ENCODE measurements at regions not wholly inside any gene's neighbourhood (a gene's known extent, or its start where the extent isn't known, plus 50 kb on each side); places are given as distances from the start of the nearest gene placed in this dataset.

DNA sequence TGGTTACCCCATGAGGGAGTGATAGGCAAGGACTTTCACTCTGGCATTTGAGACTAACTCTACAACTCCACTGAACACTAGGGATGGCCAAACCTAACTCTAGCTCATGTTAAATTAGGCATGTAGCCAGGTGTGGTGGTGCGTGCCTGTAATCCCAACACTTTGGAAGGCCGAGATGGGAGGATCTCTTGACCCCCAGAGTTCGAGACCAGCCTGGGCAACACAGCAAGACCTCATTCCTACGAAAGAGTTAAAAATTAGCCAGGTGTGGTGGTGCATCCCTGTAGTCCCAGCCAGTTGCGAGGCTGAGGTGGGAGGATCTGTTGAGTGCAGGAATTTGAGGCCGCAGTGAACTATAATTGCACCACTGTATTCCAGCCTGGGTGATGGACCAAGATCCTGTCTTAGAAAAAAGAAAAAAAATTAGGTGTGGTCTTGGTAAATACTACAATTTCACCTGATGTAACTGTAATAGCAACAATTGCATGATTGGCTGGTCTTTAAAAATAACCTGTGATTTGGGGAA lies 81.2 kb upstream of the ARHGAP29 start:
- TF ChIP-seq POLR2A (IDR thresholded peaks at IDR 0.05) = no peak
- TF ChIP-seq, protein P1, sequence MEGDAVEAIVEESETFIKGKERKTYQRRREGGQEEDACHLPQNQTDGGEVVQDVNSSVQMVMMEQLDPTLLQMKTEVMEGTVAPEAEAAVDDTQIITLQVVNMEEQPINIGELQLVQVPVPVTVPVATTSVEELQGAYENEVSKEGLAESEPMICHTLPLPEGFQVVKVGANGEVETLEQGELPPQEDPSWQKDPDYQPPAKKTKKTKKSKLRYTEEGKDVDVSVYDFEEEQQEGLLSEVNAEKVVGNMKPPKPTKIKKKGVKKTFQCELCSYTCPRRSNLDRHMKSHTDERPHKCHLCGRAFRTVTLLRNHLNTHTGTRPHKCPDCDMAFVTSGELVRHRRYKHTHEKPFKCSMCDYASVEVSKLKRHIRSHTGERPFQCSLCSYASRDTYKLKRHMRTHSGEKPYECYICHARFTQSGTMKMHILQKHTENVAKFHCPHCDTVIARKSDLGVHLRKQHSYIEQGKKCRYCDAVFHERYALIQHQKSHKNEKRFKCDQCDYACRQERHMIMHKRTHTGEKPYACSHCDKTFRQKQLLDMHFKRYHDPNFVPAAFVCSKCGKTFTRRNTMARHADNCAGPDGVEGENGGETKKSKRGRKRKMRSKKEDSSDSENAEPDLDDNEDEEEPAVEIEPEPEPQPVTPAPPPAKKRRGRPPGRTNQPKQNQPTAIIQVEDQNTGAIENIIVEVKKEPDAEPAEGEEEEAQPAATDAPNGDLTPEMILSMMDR (IDR thresholded peaks at IDR 0.05) = no peak
- Histone ChIP-seq H3K27me3 (no peaks in the 10 kb centered on the region), H3K27ac (no peak overlapping the region), H3K9me3 (no peaks in the 10 kb centered on the region), H3K4me1 (peaks cover 0 to 7% (median 0%) of the 10 kb centered on the region in 4 donors), H3K4me3 (no peak overlapping the region), H3K36me3 (no peaks in the 10 kb centered on the region)
- DNase-seq = no peak

DNA sequence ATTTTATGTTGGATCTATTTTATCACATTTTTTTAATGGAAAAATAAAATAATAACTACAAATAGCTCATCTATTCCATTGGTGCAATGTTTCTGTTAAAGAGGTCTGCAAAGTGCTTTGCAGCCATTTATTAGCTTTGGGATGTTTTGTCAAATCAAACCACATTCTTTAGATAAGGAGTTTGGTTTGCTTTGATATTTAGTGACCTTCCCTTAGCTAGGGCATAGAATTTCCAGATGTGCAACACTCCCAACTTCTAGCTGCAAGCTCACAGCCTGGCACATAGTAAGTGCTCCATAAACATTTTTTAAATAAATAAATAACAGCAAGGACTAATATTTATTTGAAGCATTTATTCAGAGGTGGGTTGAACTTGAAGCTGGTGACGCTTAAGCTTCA lies 80.4 kb upstream of the ARHGAP29 start:
- Histone ChIP-seq H3K27ac (no peak overlapping the region), H3K9me3 (no peaks in the 10 kb centered on the region), H3K36me3 (no peaks in the 10 kb centered on the region), H3K4me1 (peaks cover 0 to 7% (median 0%) of the 10 kb centered on the region in 4 donors), H3K4me3 (no peak overlapping the region), H3K27me3 (no peaks in the 10 kb centered on the region)
- no peak for DNase-seq
- TF ChIP-seq POLR2A (IDR thresholded peaks at IDR 0.05) = no peak
- TF ChIP-seq, protein P1 (IDR thresholded peaks at IDR 0.05) = no peak

DNA sequence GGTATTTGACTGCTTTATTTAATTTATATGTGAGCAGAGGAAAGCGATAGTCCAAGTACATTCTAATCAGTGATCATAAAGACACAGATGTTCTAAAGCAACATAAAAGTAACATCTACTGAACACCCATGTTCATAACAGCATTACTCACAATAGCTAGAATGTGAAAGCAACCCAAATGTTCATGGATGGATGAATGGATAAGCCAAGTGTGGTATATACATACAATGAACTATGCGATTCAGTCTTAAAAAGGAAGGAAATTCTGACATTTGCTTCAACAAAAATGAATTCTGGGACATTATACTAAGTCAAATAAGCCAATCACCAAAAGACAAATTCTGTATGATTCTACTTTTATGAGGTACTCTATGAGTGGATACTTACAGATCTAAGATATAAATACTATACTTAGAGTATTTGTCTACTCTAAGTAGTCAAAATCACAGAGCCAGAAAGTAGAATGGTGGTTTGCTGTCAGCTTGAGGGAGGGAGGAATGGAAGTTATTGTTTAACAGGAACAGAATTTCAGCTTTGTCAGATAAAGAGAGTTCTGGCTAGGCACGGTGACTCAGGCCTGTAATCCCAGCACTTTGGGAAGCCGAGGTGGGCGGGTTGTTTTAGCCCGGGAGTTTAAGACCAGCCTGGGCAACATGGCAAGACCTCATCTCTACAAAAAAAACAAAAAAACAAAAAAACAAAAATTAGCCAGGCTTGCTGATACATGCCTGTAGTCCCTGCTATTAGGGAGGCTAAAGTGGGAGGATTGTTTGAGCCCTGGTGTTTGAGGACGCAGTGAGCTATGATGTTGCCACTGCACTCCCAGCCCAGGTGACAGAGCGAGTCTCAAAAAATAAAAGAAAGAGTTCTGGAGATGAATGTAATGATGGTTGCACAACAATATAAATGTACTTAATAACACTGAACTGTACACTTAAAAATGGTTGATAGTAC lies 79.7 kb upstream of the ARHGAP29 start:
- no peak for TF ChIP-seq POLR2A (IDR thresholded peaks at IDR 0.05)
- TF ChIP-seq, protein P1 (IDR thresholded peaks at IDR 0.05) = no peak
- Histone ChIP-seq H3K9me3 (no peaks in the 10 kb centered on the region), H3K4me1 (peaks cover 0 to 7% (median 0%) of the 10 kb centered on the region in 4 donors), H3K4me3 (no peak overlapping the region), H3K27me3 (no peaks in the 10 kb centered on the region), H3K36me3 (no peaks in the 10 kb centered on the region), H3K27ac (no peak overlapping the region)
- DNase-seq = no peak

DNA sequence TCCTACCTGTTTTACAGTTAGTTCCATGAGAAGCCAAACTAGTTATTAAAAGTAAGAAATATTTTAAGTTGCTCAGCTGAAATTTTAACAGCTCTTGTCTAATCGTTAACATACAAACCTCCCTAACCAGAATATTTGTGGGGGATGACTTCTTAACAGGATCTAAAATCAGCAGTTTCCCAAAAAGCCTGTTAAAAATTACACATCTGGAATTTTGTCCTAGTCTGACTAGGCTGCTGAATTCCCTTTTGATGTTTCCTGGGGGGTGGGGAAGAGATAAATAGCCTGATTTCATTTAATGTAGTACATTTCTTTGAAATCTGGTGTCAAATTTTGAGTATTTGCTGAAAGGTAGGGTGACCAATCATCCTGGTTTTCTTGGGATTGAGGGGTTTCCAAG lies 78.8 kb upstream of the ARHGAP29 start:
- no peak for TF ChIP-seq POLR2A (IDR thresholded peaks at IDR 0.05)
- TF ChIP-seq, protein P1 (IDR thresholded peaks at IDR 0.05) = no peak
- Histone ChIP-seq H3K27me3 (no peaks in the 10 kb centered on the region), H3K4me1 (peaks cover 0 to 7% (median 0%) of the 10 kb centered on the region in 4 donors), H3K36me3 (no peaks in the 10 kb centered on the region), H3K27ac (no peak overlapping the region), H3K9me3 (no peaks in the 10 kb centered on the region), H3K4me3 (no peak overlapping the region)
- no peak for DNase-seq

DNA sequence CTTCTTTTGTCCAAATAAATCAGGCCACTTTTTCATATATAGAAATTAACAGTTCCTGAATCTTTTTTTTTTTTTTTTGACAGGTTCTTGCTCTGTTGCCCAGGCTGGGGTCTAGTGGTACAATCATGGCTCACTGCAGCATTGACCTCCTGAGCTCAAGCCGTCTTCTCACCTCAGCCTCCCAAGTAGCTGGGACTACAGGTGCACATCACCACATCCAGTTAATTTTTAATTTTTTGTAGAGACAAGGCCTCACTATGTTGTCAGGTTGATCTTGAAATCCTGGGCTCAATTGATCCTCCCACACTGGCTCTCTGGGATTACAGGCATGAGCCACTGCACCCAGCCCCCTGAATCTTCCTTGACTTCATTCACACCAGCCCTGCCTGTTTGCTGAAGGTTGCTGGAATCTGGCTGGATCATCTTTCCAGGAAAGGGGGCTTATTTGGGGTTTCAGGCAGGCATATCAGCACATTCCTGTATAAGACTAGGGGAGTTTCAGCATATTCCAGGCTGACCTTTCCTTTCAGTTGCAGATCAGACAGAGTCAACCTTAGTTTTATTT lies 78.2 kb upstream of the ARHGAP29 start:
- no peak overlapping the region for H3K27ac ChIP-seq
- H3K36me3 ChIP-seq = no peaks in the 10 kb centered on the region
- peaks cover 0 to 7% (median 0%) of the 10 kb centered on the region in 4 donors for H3K4me1 ChIP-seq
- no peak overlapping the region for H3K4me3 ChIP-seq
- H3K9me3 ChIP-seq = no peaks in the 10 kb centered on the region
- no peak for DNase-seq
- TF ChIP-seq, protein P1 (IDR thresholded peaks at IDR 0.05) = no peak
- no peak for TF ChIP-seq POLR2A (IDR thresholded peaks at IDR 0.05)
- H3K27me3 ChIP-seq = no peaks in the 10 kb centered on the region
